NCI-H69 (cell line): ENCODE measurements at regions not wholly inside any gene's neighbourhood (a gene's known extent, or its start where the extent isn't known, plus 50 kb on each side); places are given as distances from the start of the nearest gene placed in this dataset.

Experiments
- DNase-seq: peaks from one replicate; lab custom pipeline; 2025; lab: John Stamatoyannopoulos, UW

- no peak for DNase-seq
These were observed 504.0 kb downstream of the SHQ1 start for GRCh38 chr3:72344236-72344635.

GRCh38 chr3:72343078-72343477, 505.2 kb downstream of the SHQ1 start:
- DNase-seq, result no peak

GRCh38 chr3:72342450-72342849, 505.8 kb downstream of the SHQ1 start:
- DNase-seq, result no peak

GRCh38 chr3:72341920-72342319, 506.3 kb downstream of the SHQ1 start:
- DNase-seq, result no peak

GRCh38 chr3:72341380-72341770, 506.9 kb downstream of the SHQ1 start:
- no peak for DNase-seq

- peak; percentile 26 for DNase-seq
These were observed 507.5 kb downstream of the SHQ1 start for GRCh38 chr3:72340476-72341379.

- DNase-seq, result no peak
These were observed 508.2 kb downstream of the SHQ1 start for GRCh38 chr3:72340056-72340455.

- DNase-seq, result peak; percentile 41
These were observed 508.6 kb downstream of the SHQ1 start for GRCh38 chr3:72339670-72340030.

- peak; percentile 67 for DNase-seq
These were observed 509.1 kb downstream of the SHQ1 start for GRCh38 chr3:72338942-72339669.

GRCh38 chr3:72338082-72338941, 509.9 kb downstream of the SHQ1 start:
- DNase-seq, result no peak

- DNase-seq, result no peak
These were observed 510.8 kb downstream of the SHQ1 start for GRCh38 chr3:72337480-72337855.

- DNase-seq, result peak; percentile 94
These were observed 511.3 kb downstream of the SHQ1 start for GRCh38 chr3:72336821-72337479.

GRCh38 chr3:72336114-72336651, 512.1 kb downstream of the SHQ1 start:
- no peak for DNase-seq

GRCh38 chr3:72335458-72336095, 512.7 kb downstream of the SHQ1 start:
- DNase-seq, result no peak

- DNase-seq, result peak; percentile 95
These were observed 513.4 kb downstream of the SHQ1 start for GRCh38 chr3:72334681-72335457.

GRCh38 chr3:72332689-72333088, 515.6 kb downstream of the SHQ1 start:
- DNase-seq, result no peak

GRCh38 chr3:72332036-72332435, 516.2 kb downstream of the SHQ1 start:
- no peak for DNase-seq

GRCh38 chr3:72331076-72331475, 517.2 kb downstream of the SHQ1 start:
- no peak for DNase-seq

- DNase-seq, result peak; percentile 76
These were observed 518.9 kb downstream of the SHQ1 start for GRCh38 chr3:72329354-72329753.

- DNase-seq, result no peak
These were observed 519.4 kb downstream of the SHQ1 start for GRCh38 chr3:72328755-72329277.
